ENCODE measurements at regions not wholly inside any gene's neighbourhood (a gene's known extent, or its start where the extent isn't known, plus 50 kb on each side); places are given as distances from the start of the nearest gene placed in this dataset.

GRCh38 chr12:19954163-19954562 lies 414.2 kb upstream of the PDE3A start:
- TF ChIP-seq CTCF (conservative IDR thresholded peaks at IDR 0.05; ENCODE audit: low read length) (no peak), EZH2phosphoT487 (IDR thresholded peaks at IDR 0.05; ENCODE audit: borderline replicate concordance) (no peak)
